GM19372 (cell line): ENCODE measurements at regions not wholly inside any gene's neighbourhood (a gene's known extent, or its start where the extent isn't known, plus 50 kb on each side); places are given as distances from the start of the nearest gene placed in this dataset.

Experiments
- ATAC-seq: cut with Tn5 transposase; IDR thresholded peaks from one replicate; pipeline ENCODE4 v1.9.1; 2021; ENCODE audit warnings: mild to moderate bottlenecking, low read depth, moderate library complexity; ENCODE audit not compliant: unreplicated experiment

DNA sequence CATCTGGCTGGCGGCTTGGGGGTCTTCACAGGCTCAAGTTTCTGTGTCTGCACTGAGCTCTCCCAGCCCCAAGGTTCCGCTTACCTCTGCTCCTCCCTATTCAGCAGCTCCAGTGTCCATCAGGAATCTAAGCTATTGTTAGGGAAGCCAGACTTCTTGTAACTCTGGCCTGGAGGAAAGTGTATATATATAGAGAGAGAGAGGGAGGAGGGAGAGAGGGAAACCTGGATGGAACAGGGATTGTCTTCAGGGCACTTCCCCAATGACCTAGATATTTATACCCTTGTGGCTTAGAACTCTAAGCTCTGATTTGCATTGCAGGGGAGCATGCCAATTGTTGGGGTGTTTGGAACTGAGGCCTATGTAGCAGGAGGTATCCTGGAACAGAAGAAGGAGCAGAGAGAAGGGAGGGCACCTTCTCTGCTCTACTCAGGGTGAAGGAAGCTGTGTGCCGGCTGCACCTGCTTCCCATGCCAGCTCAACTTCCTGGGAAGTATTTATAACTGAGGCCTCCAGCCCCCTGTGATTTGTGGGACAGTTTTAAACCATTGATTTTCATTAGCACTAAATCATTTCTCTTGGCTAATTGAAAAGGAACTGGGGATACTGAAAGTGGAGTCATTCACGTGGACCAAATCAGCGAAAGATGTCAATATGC, 70.9 kb downstream of the NAV1 start:
- ATAC-seq, result no peak

- ATAC-seq, result no peak
These were observed 71.9 kb downstream of the NAV1 start for GRCh38 chr1:201610858-201611257.

- no peak for ATAC-seq
These were observed 73.7 kb downstream of the NAV1 start for GRCh38 chr1:201612645-201613044.

DNA sequence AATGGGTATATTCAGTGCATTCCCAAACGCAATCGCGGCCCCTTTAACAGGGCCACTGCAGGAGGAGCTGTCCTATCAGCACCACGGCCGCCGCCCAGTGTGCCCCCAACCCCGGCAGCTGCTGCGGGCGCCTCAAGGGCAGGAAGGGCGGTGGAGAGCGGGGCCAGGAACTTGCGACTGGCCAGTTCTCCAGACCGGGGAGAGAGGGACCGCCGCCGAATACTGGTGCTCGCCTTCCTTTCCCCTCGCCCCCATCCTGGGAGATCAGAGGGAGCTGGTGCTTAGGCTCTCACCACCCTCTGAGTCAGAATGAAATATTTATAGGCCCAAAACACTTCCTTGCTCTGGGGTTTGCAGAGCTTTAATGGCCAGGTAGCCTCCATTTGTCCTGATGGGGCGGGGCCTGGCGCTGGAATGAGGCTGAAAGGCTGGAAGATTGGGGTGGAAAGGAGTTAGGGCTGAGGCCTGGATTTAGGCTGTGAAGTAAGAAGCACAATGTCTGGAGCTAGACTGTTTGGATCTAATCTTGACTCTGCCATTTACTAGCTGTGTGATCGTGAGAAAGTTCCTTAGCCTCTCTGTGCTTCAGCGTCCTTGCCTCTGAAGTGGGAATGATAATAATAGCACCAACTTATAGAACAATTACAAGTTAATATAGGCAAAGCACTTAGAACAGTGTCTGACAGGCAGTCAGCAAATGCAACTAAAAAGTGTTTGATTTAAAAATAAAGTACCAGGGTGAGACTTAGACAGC, 75.5 kb downstream of the NAV1 start:
- ATAC-seq, result no peak

- no peak for ATAC-seq
These were observed 78.2 kb downstream of the NAV1 start for GRCh38 chr1:201617157-201617556.

DNA sequence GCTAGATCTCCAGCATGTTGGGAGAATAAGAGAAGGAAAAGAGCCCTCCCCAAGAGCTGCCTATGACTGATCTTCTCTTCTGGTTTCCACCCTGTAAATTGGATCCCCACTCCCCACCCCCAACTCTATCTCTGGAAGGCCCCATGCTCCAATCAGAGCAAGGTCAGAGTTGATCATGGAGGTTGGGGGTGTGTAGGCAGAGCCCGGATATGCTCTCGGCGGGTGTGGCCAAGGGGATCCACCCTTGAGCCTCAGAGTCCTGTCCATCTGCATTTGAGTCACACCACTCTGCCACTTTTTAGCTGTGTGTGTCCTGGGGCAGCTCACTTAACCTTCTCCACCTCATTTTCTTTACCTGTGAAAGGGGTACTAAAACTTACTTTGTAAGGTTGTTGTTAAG, 79.5 kb downstream of the NAV1 start:
- ATAC-seq, result no peak

DNA sequence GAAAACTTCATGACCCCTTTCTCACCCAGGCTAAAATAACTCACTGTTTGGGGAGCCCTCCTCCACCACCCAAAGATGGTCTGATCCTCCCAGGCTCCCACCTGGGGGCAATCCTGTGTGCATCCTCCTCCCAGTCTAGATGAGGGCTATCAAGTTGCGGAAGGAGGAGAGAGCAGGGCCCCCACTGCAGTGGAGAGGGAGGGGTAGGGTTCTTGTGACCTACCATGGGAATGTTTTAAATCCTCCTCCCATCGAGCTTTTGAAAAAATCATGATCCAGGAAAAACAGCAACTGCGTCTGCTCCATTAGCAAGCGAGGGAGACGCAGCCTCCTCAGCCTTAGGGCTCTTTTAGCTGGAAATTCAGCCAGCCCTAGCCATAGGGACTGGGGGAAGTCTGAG, 80.0 kb downstream of the NAV1 start:
- ATAC-seq, result no peak

GRCh38 chr1:201619513-201619912, 80.6 kb downstream of the NAV1 start:
- ATAC-seq, result no peak

GRCh38 chr1:201622353-201622752, 83.4 kb downstream of the NAV1 start:
- ATAC-seq, result no peak

DNA sequence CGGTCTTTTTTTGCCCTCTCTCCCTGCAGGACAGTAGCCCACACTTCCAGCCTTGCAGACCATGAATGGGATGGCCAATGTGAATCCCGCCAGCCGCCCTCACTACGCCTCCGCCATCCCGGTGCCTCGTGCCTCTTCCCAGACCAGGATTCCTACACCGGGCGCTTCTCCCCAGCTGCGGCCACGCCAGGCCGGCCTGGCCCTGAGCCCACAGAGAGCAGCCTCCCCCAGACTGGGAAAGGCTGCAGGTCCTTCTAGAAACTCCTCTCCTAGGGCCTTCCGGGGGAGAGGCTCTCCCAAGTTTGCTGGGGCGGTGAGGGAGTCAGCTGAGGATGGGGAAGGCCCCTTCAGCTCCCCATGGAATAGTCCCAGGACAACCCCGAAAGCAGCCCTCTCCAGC, 83.9 kb downstream of the NAV1 start:
- no peak for ATAC-seq

DNA sequence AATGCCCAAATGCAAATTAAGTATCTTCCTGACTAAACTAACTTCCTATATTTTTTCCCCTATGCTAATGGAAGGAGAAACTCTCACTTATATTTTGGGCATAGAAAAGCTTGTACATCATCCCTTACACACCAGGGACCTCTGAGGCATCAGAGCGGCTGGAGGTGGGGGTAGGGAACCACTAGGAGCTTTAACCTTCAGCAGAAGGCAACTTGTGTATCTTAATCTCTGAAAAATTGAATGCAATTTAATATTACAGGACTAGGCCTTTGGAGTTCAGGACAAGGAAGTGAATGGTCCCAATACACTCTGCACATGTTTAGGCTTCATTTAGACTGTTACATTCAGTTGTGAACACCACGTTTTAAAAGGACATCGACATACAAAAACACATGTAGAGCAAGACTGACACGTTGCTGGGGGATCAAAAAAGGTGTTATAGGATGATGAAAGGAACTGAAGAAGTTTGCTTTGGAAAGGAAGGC, 85.9 kb downstream of the NAV1 start:
- no peak for ATAC-seq

DNA sequence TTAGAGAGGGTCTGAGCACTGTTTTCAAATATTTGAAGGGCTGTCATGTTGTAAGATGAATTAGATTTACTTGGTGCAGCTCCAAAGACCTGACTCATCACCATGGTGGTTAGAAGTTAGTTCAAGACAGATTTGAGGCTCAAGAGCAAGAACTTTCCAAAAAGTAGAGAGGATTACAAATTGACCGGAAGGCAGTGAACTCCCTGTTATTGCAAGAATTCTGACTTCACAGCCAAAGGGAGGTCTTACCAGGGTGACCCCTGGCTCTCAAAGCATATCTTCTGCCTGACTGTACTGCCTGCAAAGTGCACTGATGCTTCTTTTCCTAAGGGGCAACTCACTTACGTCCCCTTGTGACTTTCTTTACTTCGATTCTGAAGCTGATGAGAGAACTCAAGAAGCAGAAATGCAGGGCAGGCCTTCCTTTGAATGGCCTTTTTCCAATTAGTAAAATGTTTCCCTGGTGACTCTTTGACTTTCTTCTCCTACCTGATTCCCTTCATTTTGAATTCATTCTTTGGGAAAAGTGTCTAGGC, 86.4 kb downstream of the NAV1 start:
- no peak for ATAC-seq

DNA sequence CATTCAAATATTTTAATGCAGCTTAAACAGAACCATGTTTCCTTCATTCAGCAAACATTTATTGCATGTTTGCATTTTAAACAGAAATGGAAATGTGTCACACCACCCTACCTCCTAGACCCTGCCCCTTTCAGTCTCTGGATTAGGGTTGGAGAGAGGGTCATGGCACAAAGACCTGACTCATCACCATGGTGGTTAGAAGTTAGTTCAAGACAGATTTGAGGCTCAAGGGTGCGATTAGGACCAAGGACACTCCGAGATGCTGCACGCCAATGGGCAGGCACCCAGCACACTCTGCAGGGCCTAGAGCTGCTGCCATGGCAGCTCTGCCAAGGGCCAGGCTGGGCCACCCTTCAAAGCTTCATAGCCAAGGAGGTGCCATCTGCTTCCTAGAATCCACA, 86.9 kb downstream of the NAV1 start:
- no peak for ATAC-seq

- ATAC-seq, result no peak
These were observed 87.8 kb downstream of the NAV1 start for GRCh38 chr1:201626629-201627275.

- ATAC-seq, result no peak
These were observed 89.6 kb downstream of the NAV1 start for GRCh38 chr1:201628490-201628889.

- no peak for ATAC-seq
These were observed 91.7 kb downstream of the NAV1 start for GRCh38 chr1:201630582-201630981.

DNA sequence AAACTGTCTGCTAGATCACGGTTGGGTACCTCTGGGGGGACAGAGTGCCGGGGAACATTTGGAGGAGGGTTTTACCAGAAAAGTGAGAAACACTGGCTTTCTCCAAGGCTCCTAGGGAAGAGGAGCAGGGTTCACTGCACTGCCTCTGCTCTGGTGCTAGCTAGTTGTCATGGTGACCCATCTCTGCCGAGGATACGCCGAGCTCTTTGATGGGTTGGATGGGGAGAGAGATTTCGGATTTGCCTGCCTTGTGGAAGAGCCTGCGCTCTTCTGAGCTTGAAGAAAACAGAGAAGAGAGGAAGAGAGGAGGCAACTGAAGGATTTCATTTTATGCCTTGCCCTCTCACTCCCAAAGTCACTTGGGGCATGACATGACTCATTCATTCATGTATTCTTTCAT, 92.1 kb downstream of the NAV1 start:
- no peak for ATAC-seq

GRCh38 chr1:201632364-201632952, 93.5 kb downstream of the NAV1 start:
- ATAC-seq, result no peak

DNA sequence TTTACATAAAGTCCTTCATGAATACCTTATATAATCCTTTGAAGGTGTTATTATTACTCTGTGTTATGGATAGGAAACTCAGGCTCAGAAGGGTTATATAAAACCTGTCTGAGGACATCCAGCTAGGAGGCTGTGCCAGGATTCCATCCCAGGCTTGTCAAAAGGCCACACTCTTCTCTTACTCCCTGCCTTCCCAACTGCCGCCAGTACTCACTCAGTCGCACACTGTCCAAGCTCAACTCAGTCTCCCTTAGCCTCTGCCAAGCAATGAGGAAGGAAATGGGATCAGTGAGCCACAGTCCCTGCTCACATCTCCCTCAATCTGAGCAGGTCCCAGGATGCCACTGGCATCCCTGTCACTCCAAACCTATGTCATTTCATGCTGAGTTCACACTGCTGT, 94.4 kb downstream of the NAV1 start:
- ATAC-seq, result no peak

DNA sequence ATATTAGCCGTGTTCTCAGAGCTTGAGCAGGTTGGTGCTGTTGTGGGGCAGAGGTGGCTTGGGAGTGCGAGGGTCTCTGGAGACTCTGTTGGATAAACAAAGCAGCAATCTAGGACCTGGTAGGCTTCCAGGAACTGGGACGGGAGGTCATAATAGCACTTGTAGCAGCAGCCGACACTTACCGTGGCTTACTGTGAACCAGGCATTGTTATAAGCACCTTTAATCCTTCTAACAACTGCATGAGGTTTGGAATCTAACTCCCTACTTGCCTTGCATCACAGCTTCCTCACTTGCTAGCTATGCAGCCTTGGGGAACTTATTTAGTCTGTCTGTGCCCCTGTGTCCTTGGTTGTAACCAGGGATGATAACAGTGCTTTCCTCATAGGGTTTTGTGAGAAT, 94.9 kb downstream of the NAV1 start:
- no peak for ATAC-seq

GRCh38 chr1:201634261-201634660, 95.3 kb downstream of the NAV1 start:
- no peak for ATAC-seq
